ENCODE measurements at regions not wholly inside any gene's neighbourhood (a gene's known extent, or its start where the extent isn't known, plus 50 kb on each side); places are given as distances from the start of the nearest gene placed in this dataset.
"Not testable (repeated sequence)": the region's sequence is repeated elsewhere in the genome, so short reads cannot be mapped to it uniquely, and the experiment has no call there.

- WGBS, 2 donors (ENCODE audit: low coverage in 1 of 2) = 88% methylated on average over 3 of the region's 3 CpGs; no CpG with 5 or more reads in 1 of the 2 donors
- H3K27ac ChIP-seq = no peak overlapping the region
- no peaks in the 10 kb centered on the region for H3K9me3 ChIP-seq
- H3K4me1 ChIP-seq = no peaks in the 10 kb centered on the region
- no peaks in the 10 kb centered on the region for H3K36me3 ChIP-seq
- TF ChIP-seq POLR2AphosphoS5 (IDR thresholded peaks at IDR 0.05) = no peak
- no peak for TF ChIP-seq CTCF (IDR thresholded peaks at IDR 0.05)
- no peak for TF ChIP-seq EP300 (IDR thresholded peaks at IDR 0.05)
- TF ChIP-seq POLR2A (IDR thresholded peaks at IDR 0.05) = no peak
- ATAC-seq = no peak
- H3K27me3 ChIP-seq = no peaks in the 10 kb centered on the region
- H3K4me3 ChIP-seq = no peak overlapping the region
Observed at GRCh38 chr3:31093606-31094005, 199.1 kb upstream of the GADL1 start.

GRCh38 chr3:31094048-31094447, 199.6 kb upstream of the GADL1 start:
- H3K36me3 ChIP-seq = no peaks in the 10 kb centered on the region
- H3K4me3 ChIP-seq = no peak overlapping the region
- H3K9me3 ChIP-seq = no peaks in the 10 kb centered on the region
- no peak for TF ChIP-seq POLR2A (IDR thresholded peaks at IDR 0.05)
- TF ChIP-seq CTCF (IDR thresholded peaks at IDR 0.05) = no peak
- no peak for TF ChIP-seq POLR2AphosphoS5 (IDR thresholded peaks at IDR 0.05)
- TF ChIP-seq EP300 (IDR thresholded peaks at IDR 0.05) = no peak
- ATAC-seq = no peak
- no peaks in the 10 kb centered on the region for H3K4me1 ChIP-seq
- no peak overlapping the region for H3K27ac ChIP-seq
- WGBS, 2 donors (ENCODE audit: low coverage in 1 of 2) = 94 to 97% methylated on average over 3 to 4 of the region's 4 CpGs
- H3K27me3 ChIP-seq = no peaks in the 10 kb centered on the region

- Histone ChIP-seq H3K27me3 (no peaks in the 10 kb centered on the region), H3K36me3 (no peaks in the 10 kb centered on the region), H3K9me3 (no peaks in the 10 kb centered on the region), H3K27ac (no peak overlapping the region), H3K4me3 (no peak overlapping the region), H3K4me1 (no peaks in the 10 kb centered on the region)
- TF ChIP-seq POLR2AphosphoS5 (IDR thresholded peaks at IDR 0.05) (no peak), POLR2A (IDR thresholded peaks at IDR 0.05) (no peak), EP300 (IDR thresholded peaks at IDR 0.05) (no peak)
- ATAC-seq = no peak
- 95% methylated on average over 3 of the region's 3 CpGs; no CpG with 5 or more reads in 1 of the 2 donors for WGBS, 2 donors (ENCODE audit: low coverage in 1 of 2)
Observed at GRCh38 chr3:31095255-31095654, 200.8 kb upstream of the GADL1 start.

GRCh38 chr3:31096661-31097395, 202.4 kb upstream of the GADL1 start:
- no peaks in the 10 kb centered on the region for H3K4me1 ChIP-seq
- no peak for ATAC-seq
- no peaks in the 10 kb centered on the region for H3K36me3 ChIP-seq
- no peaks in the 10 kb centered on the region for H3K9me3 ChIP-seq
- no peak overlapping the region for H3K4me3 ChIP-seq
- TF ChIP-seq POLR2A (IDR thresholded peaks at IDR 0.05) (no peak), CTCF (IDR thresholded peaks at IDR 0.05) (no peak), EP300 (IDR thresholded peaks at IDR 0.05) (no peak)
- no peak overlapping the region for H3K27ac ChIP-seq
- WGBS, 2 donors (ENCODE audit: low coverage in 1 of 2) = 75 to 82% methylated on average over 2 to 4 of the region's 5 CpGs
- H3K27me3 ChIP-seq = no peaks in the 10 kb centered on the region

- Histone ChIP-seq H3K27me3 (no peaks in the 10 kb centered on the region), H3K9me3 (no peaks in the 10 kb centered on the region), H3K27ac (no peak overlapping the region), H3K4me3 (no peak overlapping the region), H3K4me1 (no peaks in the 10 kb centered on the region), H3K36me3 (no peaks in the 10 kb centered on the region)
- ATAC-seq = no peak
- WGBS, 2 donors (ENCODE audit: low coverage in 1 of 2) = 91 to 95% methylated on average over 1 of the region's 1 CpG
- TF ChIP-seq POLR2AphosphoS5 (IDR thresholded peaks at IDR 0.05) (no peak), POLR2A (IDR thresholded peaks at IDR 0.05) (no peak), CTCF (IDR thresholded peaks at IDR 0.05) (no peak), EP300 (IDR thresholded peaks at IDR 0.05) (no peak)
Observed at GRCh38 chr3:31100519-31100918, 206.1 kb upstream of the GADL1 start.

- WGBS, 2 donors (ENCODE audit: low coverage in 1 of 2) = 33 to 57% methylated on average over 1 of the region's 1 CpG
- not testable (repeated sequence) for H3K27me3 ChIP-seq, H3K4me3 ChIP-seq, H3K9me3 ChIP-seq, ATAC-seq, H3K27ac ChIP-seq, H3K4me1 ChIP-seq, H3K36me3 ChIP-seq
Observed at GRCh38 chr3:31101285-31101684, 206.8 kb upstream of the GADL1 start.
